Suprapubic skin (tissue), 3 donors: ENCODE measurements at regions not wholly inside any gene's neighbourhood (a gene's known extent, or its start where the extent isn't known, plus 50 kb on each side); places are given as distances from the start of the nearest gene placed in this dataset.

Source experiments
- EP300 ChIP-seq: sonication (generic); formaldehyde crosslinking; IDR thresholded peaks from one replicate; pipeline ENCODE4 v1.6.1; 2017; ENCODE audit warnings: antibody characterized with exemption
- POLR2A ChIP-seq, 2 donors: fragments of 450-650 bp; IDR thresholded peaks; one replicate each; pipeline ENCODE4 v1.6.1; 2017; ENCODE audit warnings: antibody characterized with exemption in 2 of 2, mild to moderate bottlenecking in 2 of 2, moderate library complexity in 2 of 2
- TF ChIP-seq, protein P1 (sequence below), 2 donors: fragments of 200-600 bp in 1 of 2; fragments of 450-650 bp in 1 of 2; sonication (generic) in 1 of 2; IDR thresholded peaks; one replicate each; pipeline ENCODE4 v1.5.1; 2016 to 2019; ENCODE audit warnings: antibody characterized with exemption in 2 of 2, mild to moderate bottlenecking in 1 of 2, moderate library complexity in 1 of 2

DNA sequence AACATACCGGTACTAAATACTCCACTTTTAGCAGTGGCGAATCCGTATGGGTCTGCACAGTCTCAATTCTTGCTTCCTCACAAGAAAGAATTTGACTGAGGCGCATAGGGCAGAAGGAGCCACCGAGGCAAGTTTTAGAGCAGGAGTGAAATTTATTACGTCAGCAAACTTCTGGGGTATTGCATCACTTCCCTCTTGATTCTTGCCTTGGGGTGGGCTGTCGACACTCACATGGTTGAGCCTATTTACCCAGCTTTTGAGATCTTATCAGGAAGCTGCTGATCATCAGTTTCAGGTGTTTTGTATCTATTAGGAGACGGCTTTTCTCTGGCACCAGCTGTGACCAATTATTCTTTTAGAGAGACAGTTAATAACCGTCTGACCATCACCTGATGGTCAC lies 111.5 kb upstream of the CCNH start:
- TF ChIP-seq, protein P1, sequence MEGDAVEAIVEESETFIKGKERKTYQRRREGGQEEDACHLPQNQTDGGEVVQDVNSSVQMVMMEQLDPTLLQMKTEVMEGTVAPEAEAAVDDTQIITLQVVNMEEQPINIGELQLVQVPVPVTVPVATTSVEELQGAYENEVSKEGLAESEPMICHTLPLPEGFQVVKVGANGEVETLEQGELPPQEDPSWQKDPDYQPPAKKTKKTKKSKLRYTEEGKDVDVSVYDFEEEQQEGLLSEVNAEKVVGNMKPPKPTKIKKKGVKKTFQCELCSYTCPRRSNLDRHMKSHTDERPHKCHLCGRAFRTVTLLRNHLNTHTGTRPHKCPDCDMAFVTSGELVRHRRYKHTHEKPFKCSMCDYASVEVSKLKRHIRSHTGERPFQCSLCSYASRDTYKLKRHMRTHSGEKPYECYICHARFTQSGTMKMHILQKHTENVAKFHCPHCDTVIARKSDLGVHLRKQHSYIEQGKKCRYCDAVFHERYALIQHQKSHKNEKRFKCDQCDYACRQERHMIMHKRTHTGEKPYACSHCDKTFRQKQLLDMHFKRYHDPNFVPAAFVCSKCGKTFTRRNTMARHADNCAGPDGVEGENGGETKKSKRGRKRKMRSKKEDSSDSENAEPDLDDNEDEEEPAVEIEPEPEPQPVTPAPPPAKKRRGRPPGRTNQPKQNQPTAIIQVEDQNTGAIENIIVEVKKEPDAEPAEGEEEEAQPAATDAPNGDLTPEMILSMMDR (IDR thresholded peaks at IDR 0.05) = no peak
- TF ChIP-seq POLR2A (IDR thresholded peaks at IDR 0.05) = no peak
- no peak for TF ChIP-seq EP300
